Stimulated activated CD8-positive, alpha-beta memory T cell treated with anti-CD3 and anti-CD28 coated beads, Interleukin-7, amount 100 ng/mL, for 4 hours (primary cell): ENCODE measurements at regions not wholly inside any gene's neighbourhood (a gene's known extent, or its start where the extent isn't known, plus 50 kb on each side); places are given as distances from the start of the nearest gene placed in this dataset.
"Not testable (repeated sequence)": the region's sequence is repeated elsewhere in the genome, so short reads cannot be mapped to it uniquely, and the experiment has no call there.

ENCODE experiments used
- DNase-seq, 2 donors: peaks; one replicate each; pipeline ENCODE4 v3.0.0-alpha.2; 2020; ENCODE audit warnings: low read depth in 2 of 2

- no peak for DNase-seq
Measured at GRCh38 chr6:119453242-119454200, 104.0 kb upstream of the MAN1A1 start.

- no peak for DNase-seq
Measured at GRCh38 chr6:119449331-119450156, 100.0 kb upstream of the MAN1A1 start.

- DNase-seq = no peak
Measured at GRCh38 chr6:119447921-119448320, 98.4 kb upstream of the MAN1A1 start.

GRCh38 chr6:119446609-119447008 is 97.0 kb upstream of the MAN1A1 start:
- DNase-seq = no peak

DNA sequence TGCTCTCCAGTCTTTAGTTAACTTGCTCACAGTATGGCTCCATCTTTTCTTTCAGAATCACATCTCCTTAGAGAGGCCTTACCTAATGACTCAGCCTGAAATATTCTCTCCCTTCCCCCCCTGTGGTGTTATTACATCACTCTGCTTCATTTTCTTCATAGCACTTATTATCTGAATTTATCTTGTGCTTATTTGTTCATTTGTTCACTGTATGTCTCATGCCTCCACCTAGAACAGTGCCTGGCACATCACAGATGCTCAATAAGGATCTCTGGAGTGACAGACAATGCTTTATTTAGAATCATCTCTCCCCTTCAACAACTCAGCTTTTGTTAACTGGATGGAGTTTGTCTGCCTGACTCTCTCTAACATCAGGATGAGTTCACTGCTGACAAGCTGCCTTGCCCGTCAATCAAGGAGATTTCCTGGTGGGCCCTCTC is 96.6 kb upstream of the MAN1A1 start:
- no peak for DNase-seq

DNA sequence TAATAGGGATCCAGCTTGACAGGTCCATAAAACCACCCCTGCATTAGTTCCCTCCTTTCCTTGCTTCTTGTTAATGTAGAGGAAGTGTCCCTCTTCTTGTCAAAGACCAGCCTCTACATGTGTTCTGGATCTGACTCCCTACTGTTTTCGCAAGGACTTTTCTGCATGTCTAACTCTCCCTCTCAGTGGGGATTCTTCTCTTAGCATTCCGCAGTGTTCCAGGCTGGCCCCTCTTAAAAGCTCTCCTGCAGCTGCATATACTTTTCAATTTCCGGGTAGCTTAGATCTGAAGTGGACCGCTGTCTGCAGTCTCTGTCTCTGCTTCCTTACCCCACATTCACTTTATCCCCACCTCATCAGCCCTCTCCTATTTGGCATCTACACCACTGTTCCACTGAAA is 96.1 kb upstream of the MAN1A1 start:
- DNase-seq = no peak

DNA sequence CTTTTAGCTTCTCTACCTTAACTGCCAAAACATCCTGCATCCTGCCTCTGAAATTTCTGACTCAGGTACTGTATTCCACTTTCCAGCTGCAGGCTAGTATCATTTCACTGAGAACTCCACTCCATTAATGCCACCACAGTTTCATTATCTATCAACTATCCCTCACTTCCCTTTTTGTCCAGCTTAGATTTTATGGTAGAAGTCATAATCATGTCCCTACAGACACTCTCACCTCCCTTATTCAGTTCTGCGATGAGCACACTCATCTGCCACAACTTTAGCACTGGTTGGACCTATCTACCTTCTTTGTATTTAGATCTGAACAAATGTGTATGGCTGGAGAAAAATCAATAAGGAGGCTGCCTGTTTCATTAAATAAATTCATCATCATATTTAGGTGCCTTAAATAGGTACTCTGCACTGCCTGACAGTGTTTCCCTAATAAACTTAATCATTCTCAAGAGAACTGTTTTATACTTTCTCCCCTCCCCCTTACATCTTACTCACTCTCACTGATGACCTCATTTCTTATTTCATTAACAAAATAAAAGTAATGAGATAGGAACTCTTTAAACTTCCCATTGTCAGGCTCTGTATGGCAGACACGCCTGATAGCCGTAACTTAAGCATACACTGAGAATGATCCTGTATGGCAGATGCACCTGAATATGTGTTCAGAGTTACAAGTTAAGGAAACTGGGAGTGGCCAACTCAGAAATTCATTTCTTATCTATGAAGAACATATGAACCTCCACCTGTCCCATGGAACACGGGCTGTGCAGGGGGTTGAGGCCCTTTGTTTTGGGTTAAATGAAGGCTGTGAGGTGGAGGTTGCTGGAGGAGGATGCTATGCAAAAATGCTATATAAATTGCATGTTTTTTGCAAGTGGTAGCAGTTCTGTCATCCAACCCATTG is 95.3 kb upstream of the MAN1A1 start:
- no peak for DNase-seq

GRCh38 chr6:119443993-119444641 is 94.6 kb upstream of the MAN1A1 start:
- DNase-seq = no peak

- no peak for DNase-seq
Measured at GRCh38 chr6:119442776-119443184, 93.2 kb upstream of the MAN1A1 start.

- no peak for DNase-seq
Measured at GRCh38 chr6:119440953-119441352, 91.4 kb upstream of the MAN1A1 start.

DNA sequence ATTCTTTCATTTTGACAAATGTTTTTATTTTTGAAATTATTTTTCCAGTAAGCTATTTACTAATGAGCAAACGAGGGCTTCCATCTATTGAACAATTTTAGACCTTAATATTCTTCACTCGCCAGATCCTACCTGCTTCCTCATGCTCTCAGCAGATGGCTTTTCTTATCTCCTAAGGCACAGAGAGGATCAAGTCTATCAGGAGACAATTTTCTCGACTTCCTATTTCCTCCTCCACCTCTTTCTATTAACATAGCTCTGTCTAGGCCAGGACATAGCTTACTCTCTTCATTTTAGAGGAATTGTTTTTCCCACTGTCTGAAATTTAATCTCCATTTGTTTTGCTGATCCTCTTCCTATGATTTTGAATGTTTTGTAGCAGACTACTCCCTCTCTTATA is 87.0 kb upstream of the MAN1A1 start:
- no peak for DNase-seq

GRCh38 chr6:119431799-119432198 is 82.2 kb upstream of the MAN1A1 start:
- no peak for DNase-seq

- DNase-seq = no peak
Measured at GRCh38 chr6:119430805-119431204, 81.2 kb upstream of the MAN1A1 start.

GRCh38 chr6:119428633-119429032 is 79.1 kb upstream of the MAN1A1 start:
- no peak for DNase-seq

DNA sequence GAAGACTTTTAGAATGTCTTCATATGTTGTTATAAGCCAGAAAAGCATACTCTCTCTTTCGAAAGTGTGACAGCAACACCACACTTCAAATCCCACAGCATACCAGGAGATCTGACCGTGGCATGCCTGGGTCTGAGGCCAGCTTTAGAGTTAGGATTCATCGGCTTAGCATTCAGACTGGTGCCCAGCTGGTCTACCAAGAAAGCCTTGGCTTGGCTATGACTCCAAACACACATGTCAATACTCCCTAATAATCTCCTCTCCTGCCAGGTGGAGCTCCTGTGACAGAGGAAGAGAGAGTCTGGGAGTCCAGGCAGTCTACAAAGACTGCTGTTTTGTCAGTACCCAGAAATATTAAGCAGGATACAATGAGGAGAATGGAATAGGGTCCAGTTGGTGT is 77.1 kb upstream of the MAN1A1 start:
- DNase-seq = no peak

DNA sequence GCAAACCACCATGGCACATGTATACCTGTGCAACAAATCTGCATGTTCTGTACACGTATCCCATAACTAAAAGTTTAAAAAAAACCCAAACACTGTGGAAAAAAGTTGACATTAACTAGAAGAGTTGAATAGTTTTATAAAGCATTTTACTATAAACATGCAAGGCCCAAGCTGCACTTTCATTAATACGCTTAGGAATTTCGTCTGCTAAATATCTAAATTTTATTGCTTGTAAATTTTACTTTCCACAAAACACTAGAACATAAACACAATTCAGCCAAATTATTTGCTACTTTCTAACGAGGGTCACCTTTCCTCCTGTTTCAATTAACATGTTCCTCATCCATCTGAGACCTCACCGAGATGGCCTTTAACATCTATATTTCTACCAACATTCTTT is 74.4 kb upstream of the MAN1A1 start:
- no peak for DNase-seq

- not testable (repeated sequence) for DNase-seq
Measured at GRCh38 chr6:119418084-119418483, 68.5 kb upstream of the MAN1A1 start.

DNA sequence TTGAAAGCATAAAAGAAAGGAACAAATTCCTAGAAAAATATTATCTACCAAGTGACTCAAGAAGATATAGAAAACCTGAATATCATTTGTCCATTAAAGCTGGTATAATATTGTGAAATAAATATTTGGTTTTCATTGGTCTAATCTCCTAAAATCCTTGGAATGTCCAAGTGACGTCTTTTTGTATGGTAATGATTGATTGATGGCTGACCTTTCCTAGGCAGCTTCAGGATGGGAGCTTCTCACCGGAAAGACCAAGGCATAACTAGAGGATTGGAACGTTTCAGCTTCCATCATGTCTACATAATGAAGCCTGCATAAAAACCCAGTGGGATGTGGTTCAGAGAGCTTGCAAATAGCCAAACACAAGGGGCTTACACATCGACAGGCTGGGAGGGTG is 57.6 kb upstream of the MAN1A1 start:
- DNase-seq = no peak

- DNase-seq = not testable (repeated sequence)
Measured at GRCh38 chr6:119405114-119405513, 55.6 kb upstream of the MAN1A1 start.
